OCI-LY1 (cell line): ENCODE measurements at regions not wholly inside any gene's neighbourhood (a gene's known extent, or its start where the extent isn't known, plus 50 kb on each side); places are given as distances from the start of the nearest gene placed in this dataset.

Experiments used
- H2AFZ ChIP-seq: fragments of 200-600 bp; sonication (generic), shearing (Covaris generic); 2 replicates; pipeline ENCODE4 v1.6.0; 2014; ENCODE audit warnings: antibody characterized with exemption, mild to moderate bottlenecking, low read length
- H3F3A ChIP-seq: fragments of 200-600 bp; sonication (generic), shearing (Covaris generic); 2 replicates; pipeline ENCODE4 v1.6.0; 2014; ENCODE audit warnings: mild to moderate bottlenecking, antibody characterized with exemption, low read length, moderate library complexity; ENCODE audit not compliant: insufficient read depth
- H3K27ac ChIP-seq: fragments of 200-600 bp; sonication (generic); 2 replicates; pipeline ENCODE4 v1.5.1; 2014; ENCODE audit warnings: low read length, mixed run types, mild to moderate bottlenecking, low read depth; ENCODE audit not compliant: poor library complexity, severe bottlenecking
- H3K27me3 ChIP-seq: fragments of 200-600 bp; sonication (generic); 2 replicates; pipeline ENCODE4 v1.6.0; 2014; ENCODE audit warnings: antibody characterized with exemption, mild to moderate bottlenecking, low read length, moderate library complexity; ENCODE audit not compliant: insufficient read depth
- H3K36me3 ChIP-seq: fragments of 200-600 bp; sonication (generic); 2 replicates; pipeline ENCODE4 v1.6.1; 2014; ENCODE audit warnings: mild to moderate bottlenecking, antibody characterized with exemption, low read length, moderate library complexity, mixed read lengths; ENCODE audit not compliant: insufficient read depth
- H3K4me1 ChIP-seq: fragments of 200-600 bp; sonication (generic); 2 replicates; pipeline ENCODE4 v1.5.1; 2014; ENCODE audit warnings: mild to moderate bottlenecking, low read length, moderate library complexity; ENCODE audit not compliant: insufficient read depth, severe bottlenecking
- H3K4me2 ChIP-seq: fragments of 200-600 bp; sonication (generic), shearing (Covaris generic); 2 replicates; pipeline ENCODE4 v1.6.1; 2014; ENCODE audit warnings: low read length
- H3K4me3 ChIP-seq: fragments of 200-600 bp; sonication (generic); 2 replicates; pipeline ENCODE4 v1.5.1; 2014; ENCODE audit warnings: low read length, low read depth, mild to moderate bottlenecking, mixed read lengths; ENCODE audit not compliant: poor library complexity, severe bottlenecking
- H3K79me2 ChIP-seq: fragments of 200-600 bp; shearing (Covaris generic); 2 replicates; pipeline ENCODE4 v1.6.1; 2016; ENCODE audit warnings: mixed run types, low read length, mixed read lengths; ENCODE audit not compliant: insufficient read depth
- H3K9ac ChIP-seq: fragments of 200-600 bp; sonication (generic), shearing (Covaris generic); 2 replicates; pipeline ENCODE4 v1.6.1; 2014; ENCODE audit warnings: mild to moderate bottlenecking, low read length, mixed read lengths
- H3K9me2 ChIP-seq: fragments of 200-600 bp; sonication (generic), shearing (Covaris generic); 2 replicates; pipeline ENCODE4 v1.6.1; 2014; ENCODE audit warnings: low read depth, mild to moderate bottlenecking, low read length, mixed read lengths
- H3K9me3 ChIP-seq: fragments of 200-600 bp; shearing (Covaris generic); 2 replicates; pipeline ENCODE4 v1.6.1; 2014; ENCODE audit warnings: low read length, mixed read lengths
- H4K20me1 ChIP-seq: fragments of 200-600 bp; sonication (generic), shearing (Covaris generic); 2 replicates; pipeline ENCODE4 v1.6.0; 2016; ENCODE audit warnings: mild to moderate bottlenecking, low read length; ENCODE audit not compliant: insufficient read depth
- CTCF ChIP-seq: fragments of 200-600 bp; sonication (generic), shearing (Covaris generic); IDR thresholded peaks from 2 replicates; pipeline ENCODE4 v1.5.1; 2017; ENCODE audit warnings: mild to moderate bottlenecking, antibody characterized with exemption, low read length, moderate library complexity, mixed read lengths
- EZH2 ChIP-seq: fragments of 200-600 bp; sonication (generic), shearing (Covaris generic); IDR thresholded peaks from 2 replicates; pipeline ENCODE4 v1.8.0; 2017; ENCODE audit warnings: borderline replicate concordance, mixed run types, mild to moderate bottlenecking, antibody characterized with exemption, low read length, moderate library complexity, mixed read lengths

GRCh38 chr13:48891586-48891985, 84.1 kb upstream of the FNDC3A start:
- Histone ChIP-seq H3K27ac (no peak overlapping the region), H3K9ac (no peak overlapping the region), H3K4me2 (no peak overlapping the region), H3K9me2 (no peaks in the 10 kb centered on the region; the same call in 1 of the 2 replicates), H3K36me3 (no peaks in the 10 kb centered on the region), H4K20me1 (no peaks in the 10 kb centered on the region), H3F3A (no peaks in the 10 kb centered on the region), H2AFZ (no peak overlapping the region), H3K79me2 (no peaks in the 10 kb centered on the region), H3K9me3 (no peaks in the 10 kb centered on the region), H3K27me3 (no peaks in the 10 kb centered on the region), H3K4me1 (no peaks in the 10 kb centered on the region), H3K4me3 (no peak overlapping the region)
- TF ChIP-seq EZH2 (no peak), CTCF (no peak)

DNA sequence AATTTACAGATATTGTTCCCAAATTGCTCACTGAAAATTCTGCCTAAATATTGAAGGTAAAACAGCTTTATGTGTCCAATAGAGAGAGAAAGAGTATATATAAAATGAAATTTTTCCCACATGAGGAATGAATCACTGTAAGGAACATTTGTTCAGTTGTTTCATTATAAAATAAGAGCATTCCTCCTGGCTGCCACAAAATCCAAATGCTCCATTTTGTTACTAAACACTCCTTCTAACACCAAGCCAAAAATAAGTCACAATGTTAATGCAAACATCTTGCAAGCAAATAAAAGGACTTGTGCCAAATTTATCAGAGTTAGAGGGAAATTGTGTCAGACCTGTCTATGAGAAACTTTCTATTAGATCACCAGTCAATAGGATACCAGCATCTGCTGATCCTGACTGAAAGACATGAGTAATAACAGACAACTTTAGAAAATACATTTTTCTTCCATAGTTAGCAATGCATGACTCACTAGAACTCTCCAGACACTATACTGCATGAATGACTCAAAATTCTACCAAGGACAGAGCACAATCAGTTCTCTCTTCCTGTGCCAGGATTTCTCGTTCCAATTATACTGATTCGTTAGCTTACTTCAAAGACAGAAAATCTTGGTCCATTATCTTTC, 83.5 kb upstream of the FNDC3A start:
- no peaks in the 10 kb centered on the region for H3F3A ChIP-seq
- no peak overlapping the region for H3K27ac ChIP-seq
- H3K9me3 ChIP-seq: no peaks in the 10 kb centered on the region
- no peaks in the 10 kb centered on the region for H3K79me2 ChIP-seq
- H3K4me2 ChIP-seq: no peak overlapping the region
- no peaks in the 10 kb centered on the region for H3K36me3 ChIP-seq
- no peaks in the 10 kb centered on the region for H3K27me3 ChIP-seq
- no peak overlapping the region for H2AFZ ChIP-seq
- H3K4me1 ChIP-seq: no peaks in the 10 kb centered on the region
- no peak overlapping the region for H3K9ac ChIP-seq
- no peaks in the 10 kb centered on the region for H3K9me2 ChIP-seq
- no peak for TF ChIP-seq CTCF
- TF ChIP-seq EZH2: no peak
- H4K20me1 ChIP-seq: no peaks in the 10 kb centered on the region
- no peak overlapping the region for H3K4me3 ChIP-seq

GRCh38 chr13:48892688-48893075, 83.0 kb upstream of the FNDC3A start:
- Histone ChIP-seq H3K36me3 (no peaks in the 10 kb centered on the region), H4K20me1 (no peaks in the 10 kb centered on the region), H3K4me2 (no peak overlapping the region), H3K9me2 (no peaks in the 10 kb centered on the region), H3K4me3 (no peak overlapping the region), H3K9me3 (no peaks in the 10 kb centered on the region), H2AFZ (no peak overlapping the region), H3K4me1 (no peaks in the 10 kb centered on the region), H3K9ac (no peak overlapping the region), H3K27ac (no peak overlapping the region), H3F3A (no peaks in the 10 kb centered on the region), H3K79me2 (no peaks in the 10 kb centered on the region), H3K27me3 (no peaks in the 10 kb centered on the region)
- TF ChIP-seq CTCF: no peak
- TF ChIP-seq EZH2: no peak
